Glutamatergic neuron (in vitro differentiated cells): ENCODE measurements at regions not wholly inside any gene's neighbourhood (a gene's known extent, or its start where the extent isn't known, plus 50 kb on each side); places are given as distances from the start of the nearest gene placed in this dataset.

Experiments
- DNase-seq: peaks from one replicate; pipeline ENCODE4 v3.0.0; 2022
- H3K27ac Mint-ChIP-seq: one replicate; pipeline ENCODE4 v1.8.0; 2020; ENCODE audit warnings: mild to moderate bottlenecking, mixed read lengths, inconsistent platforms; ENCODE audit not compliant: unreplicated experiment
- H3K27me3 Mint-ChIP-seq: one replicate; pipeline ENCODE4 v1.8.0; 2020; ENCODE audit warnings: mild to moderate bottlenecking, moderate library complexity, mixed read lengths, inconsistent platforms; ENCODE audit not compliant: unreplicated experiment
- H3K36me3 Mint-ChIP-seq: one replicate; pipeline ENCODE4 v1.8.0; 2020; ENCODE audit warnings: mild to moderate bottlenecking, mixed read lengths, inconsistent platforms; ENCODE audit not compliant: unreplicated experiment
- H3K4me1 Mint-ChIP-seq: one replicate; pipeline ENCODE4 v1.8.0; 2020; ENCODE audit warnings: mild to moderate bottlenecking, low read depth, mixed read lengths, inconsistent platforms; ENCODE audit not compliant: unreplicated experiment
- H3K4me3 Mint-ChIP-seq: one replicate; pipeline ENCODE4 v1.8.0; 2020; ENCODE audit warnings: mild to moderate bottlenecking, mixed read lengths, inconsistent platforms; ENCODE audit not compliant: unreplicated experiment
- H3K9me3 Mint-ChIP-seq: one replicate; pipeline ENCODE4 v1.8.0; 2020; ENCODE audit warnings: mild to moderate bottlenecking, moderate library complexity, mixed read lengths, inconsistent platforms; ENCODE audit not compliant: unreplicated experiment
- CTCF ChIP-seq: fragments of 200-600 bp; sonication (generic); IDR thresholded peaks from one replicate; pipeline ENCODE4 v1.5.0; 2021; ENCODE audit not compliant: partially characterized antibody, unreplicated experiment

DNA sequence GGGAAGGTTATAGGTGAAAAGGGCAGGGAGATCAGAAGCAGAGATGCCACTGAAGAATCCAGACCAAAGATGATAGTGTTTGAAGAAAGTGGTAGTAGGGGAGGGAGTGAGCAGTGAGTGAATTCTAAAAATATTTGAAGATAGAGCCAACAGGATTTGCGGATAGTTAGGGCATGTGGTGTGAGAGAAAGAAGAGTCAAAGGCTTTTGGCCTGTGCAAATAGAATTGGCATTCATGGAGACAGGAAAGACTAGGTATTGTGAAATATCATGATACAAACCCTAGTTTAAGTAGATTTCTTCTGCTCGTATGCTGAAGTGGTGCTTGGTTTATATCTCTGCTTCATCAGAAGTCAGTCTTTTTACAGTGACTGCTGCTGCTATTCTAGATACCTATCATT, 224.2 kb upstream of the CFAP20DC start:
- Mint-ChIP-seq H3K27me3 (no peaks in the 10 kb centered on the region), H3K4me3 (no peak overlapping the region), H3K9me3 (no peaks in the 10 kb centered on the region), H3K27ac (no peak overlapping the region), H3K4me1 (no peaks in the 10 kb centered on the region), H3K36me3 (no peaks in the 10 kb centered on the region)
- DNase-seq = no peak
- TF ChIP-seq CTCF = no peak

- no peak overlapping the region for H3K4me3 Mint-ChIP-seq
- H3K27ac Mint-ChIP-seq = no peak overlapping the region
- no peak for TF ChIP-seq CTCF
- H3K36me3 Mint-ChIP-seq = no peaks in the 10 kb centered on the region
- H3K9me3 Mint-ChIP-seq = no peaks in the 10 kb centered on the region
- no peaks in the 10 kb centered on the region for H3K4me1 Mint-ChIP-seq
- H3K27me3 Mint-ChIP-seq = no peaks in the 10 kb centered on the region
- DNase-seq = no peak
Observed at GRCh38 chr3:59271971-59272370, 222.1 kb upstream of the CFAP20DC start.

GRCh38 chr3:59270921-59271320, 221.1 kb upstream of the CFAP20DC start:
- no peak for TF ChIP-seq CTCF
- H3K27me3 Mint-ChIP-seq = no peaks in the 10 kb centered on the region
- no peaks in the 10 kb centered on the region for H3K4me1 Mint-ChIP-seq
- no peak overlapping the region for H3K4me3 Mint-ChIP-seq
- no peak overlapping the region for H3K27ac Mint-ChIP-seq
- no peak for DNase-seq
- no peaks in the 10 kb centered on the region for H3K36me3 Mint-ChIP-seq
- H3K9me3 Mint-ChIP-seq = no peaks in the 10 kb centered on the region

DNA sequence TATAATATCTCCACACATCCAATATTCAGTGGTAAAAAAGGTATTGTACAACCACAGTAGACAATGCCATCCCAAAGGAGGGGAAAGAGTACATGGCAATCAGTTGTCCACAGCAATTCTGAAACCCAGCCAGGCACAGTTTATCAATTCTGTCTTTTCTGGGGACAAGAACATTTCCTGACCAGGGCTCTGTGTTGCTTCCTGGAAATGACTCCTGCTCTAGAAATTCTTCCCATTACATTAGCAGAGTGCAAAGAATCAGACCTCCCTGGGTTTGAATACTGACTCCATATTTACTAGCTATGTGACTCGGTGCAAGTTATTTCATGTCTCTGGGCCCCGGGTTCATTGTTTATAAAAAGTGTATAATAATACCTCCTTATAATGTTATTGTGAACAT, 220.4 kb upstream of the CFAP20DC start:
- H3K27ac Mint-ChIP-seq = no peak overlapping the region
- no peaks in the 10 kb centered on the region for H3K4me1 Mint-ChIP-seq
- no peaks in the 10 kb centered on the region for H3K9me3 Mint-ChIP-seq
- H3K27me3 Mint-ChIP-seq = no peaks in the 10 kb centered on the region
- TF ChIP-seq CTCF = no peak
- H3K4me3 Mint-ChIP-seq = no peak overlapping the region
- DNase-seq = no peak
- H3K36me3 Mint-ChIP-seq = no peaks in the 10 kb centered on the region

DNA sequence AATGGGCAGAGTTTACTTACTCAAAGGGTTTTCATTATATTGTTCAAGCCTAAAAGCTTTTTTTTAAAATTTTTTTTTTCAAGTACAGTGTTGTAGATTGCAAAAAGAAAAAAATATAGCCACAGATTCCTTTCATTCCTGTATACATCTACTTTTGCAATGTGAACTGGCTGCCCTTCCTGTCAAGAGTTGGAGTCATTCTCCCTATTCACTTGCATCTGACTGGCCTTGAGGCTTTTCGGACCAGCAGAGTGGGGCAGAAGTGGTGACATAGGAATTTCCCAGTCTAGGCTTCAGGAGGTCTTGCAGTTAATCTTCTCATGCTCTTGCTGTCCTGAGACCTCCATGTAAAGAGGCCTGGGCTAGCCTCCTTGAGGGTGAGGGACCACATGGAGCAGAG, 218.3 kb upstream of the CFAP20DC start:
- no peak overlapping the region for H3K27ac Mint-ChIP-seq

More for the DNA sequence above, 218.3 kb upstream of the CFAP20DC start:
- TF ChIP-seq CTCF = no peak
- no peaks in the 10 kb centered on the region for H3K9me3 Mint-ChIP-seq
- H3K27me3 Mint-ChIP-seq = no peaks in the 10 kb centered on the region
- H3K4me3 Mint-ChIP-seq = no peak overlapping the region
- H3K4me1 Mint-ChIP-seq = no peaks in the 10 kb centered on the region
- no peak for DNase-seq
- no peaks in the 10 kb centered on the region for H3K36me3 Mint-ChIP-seq
